Endothelial cell of umbilical vein (primary cell): ENCODE measurements at regions not wholly inside any gene's neighbourhood (a gene's known extent, or its start where the extent isn't known, plus 50 kb on each side); places are given as distances from the start of the nearest gene placed in this dataset.

Source experiments
- POLR2A ChIP-seq: IDR thresholded peaks from 2 replicates; pipeline ENCODE4 v1.6.1; 2012; ENCODE audit warnings: low read depth, mild to moderate bottlenecking, control low read depth, low read length
- POLR2AphosphoS5 ChIP-seq: IDR thresholded peaks from 2 replicates; pipeline ENCODE4 v1.6.1; 2012; ENCODE audit warnings: low read depth, mild to moderate bottlenecking, control low read depth, low read length, moderate library complexity; ENCODE audit not compliant: insufficient read depth
- TF ChIP-seq, protein P1 (sequence below), 2 donors: IDR thresholded peaks; 1 replicate in 1 of 2; 2 replicates in 1 of 2; pipeline ENCODE4 v1.5.1; 2011; ENCODE audit warnings: low read length in 2 of 2, mild to moderate bottlenecking in 2 of 2, moderate library complexity in 2 of 2, control low read depth in 1 of 2, inconsistent platforms in 1 of 2, low read depth in 1 of 2; ENCODE audit not compliant: insufficient read depth in 1 of 2; ENCODE audit errors: extremely low read depth in 1 of 2

- peak; percentile 93 for TF ChIP-seq POLR2AphosphoS5
- peak; percentile 82 for TF ChIP-seq POLR2A
- TF ChIP-seq, protein P1, sequence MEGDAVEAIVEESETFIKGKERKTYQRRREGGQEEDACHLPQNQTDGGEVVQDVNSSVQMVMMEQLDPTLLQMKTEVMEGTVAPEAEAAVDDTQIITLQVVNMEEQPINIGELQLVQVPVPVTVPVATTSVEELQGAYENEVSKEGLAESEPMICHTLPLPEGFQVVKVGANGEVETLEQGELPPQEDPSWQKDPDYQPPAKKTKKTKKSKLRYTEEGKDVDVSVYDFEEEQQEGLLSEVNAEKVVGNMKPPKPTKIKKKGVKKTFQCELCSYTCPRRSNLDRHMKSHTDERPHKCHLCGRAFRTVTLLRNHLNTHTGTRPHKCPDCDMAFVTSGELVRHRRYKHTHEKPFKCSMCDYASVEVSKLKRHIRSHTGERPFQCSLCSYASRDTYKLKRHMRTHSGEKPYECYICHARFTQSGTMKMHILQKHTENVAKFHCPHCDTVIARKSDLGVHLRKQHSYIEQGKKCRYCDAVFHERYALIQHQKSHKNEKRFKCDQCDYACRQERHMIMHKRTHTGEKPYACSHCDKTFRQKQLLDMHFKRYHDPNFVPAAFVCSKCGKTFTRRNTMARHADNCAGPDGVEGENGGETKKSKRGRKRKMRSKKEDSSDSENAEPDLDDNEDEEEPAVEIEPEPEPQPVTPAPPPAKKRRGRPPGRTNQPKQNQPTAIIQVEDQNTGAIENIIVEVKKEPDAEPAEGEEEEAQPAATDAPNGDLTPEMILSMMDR (IDR thresholded peaks at IDR 0.05; ENCODE audit: extremely low read depth in 1 of 2, insufficient read depth in 1 of 2, low read depth in 1 of 2, low read length in 2 of 2): no peak
These were observed 275.7 kb upstream of the FN1 start for GRCh38 chr2:215711471-215712034.
